Astrocyte of the cerebellum (primary cell): ENCODE measurements at regions not wholly inside any gene's neighbourhood (a gene's known extent, or its start where the extent isn't known, plus 50 kb on each side); places are given as distances from the start of the nearest gene placed in this dataset.
"Not testable (repeated sequence)": the region's sequence is repeated elsewhere in the genome, so short reads cannot be mapped to it uniquely, and the experiment has no call there.

Experiments used
- DNase-seq: peaks from one replicate; pipeline ENCODE4 v3.0.0-alpha.2; 2011; ENCODE audit warnings: low read depth
- H3K4me3 ChIP-seq: 2 replicates; pipeline ENCODE4 v1.5.1; 2011; ENCODE audit warnings: mild to moderate bottlenecking, low read depth, low read length, moderate library complexity
- CTCF ChIP-seq: IDR thresholded peaks from 2 replicates; pipeline ENCODE4 v1.5.1; 2012; ENCODE audit warnings: low read length, low read depth, moderate library complexity, mild to moderate bottlenecking; ENCODE audit errors: missing control alignments
- in situ Hi-C: cut with HindIII; loops from 2 replicates; pipeline ENCODE4 v1.10.0; 2017; ENCODE audit warnings: low sequenced_read_pairs

GRCh38 chr7:53470336-53470970 is 435.0 kb downstream of the POM121L12 start:
- TF ChIP-seq CTCF: no peak
- H3K4me3 ChIP-seq: no peak overlapping the region
- in situ Hi-C loops: no loop called here
- no peak for DNase-seq

GRCh38 chr7:53473371-53473770 is 437.9 kb downstream of the POM121L12 start:
- in situ Hi-C loops: no loop called here
- no peak for TF ChIP-seq CTCF
- peak; percentile 5 for DNase-seq
- no peak overlapping the region for H3K4me3 ChIP-seq

GRCh38 chr7:53475776-53476175 is 440.3 kb downstream of the POM121L12 start:
- DNase-seq: no peak
- H3K4me3 ChIP-seq: no peak overlapping the region
- in situ Hi-C loops: no loop called here
- no peak for TF ChIP-seq CTCF

- TF ChIP-seq CTCF: no peak
- in situ Hi-C loops: no loop called here
- DNase-seq: no peak
- H3K4me3 ChIP-seq: no peak overlapping the region
These were observed 441.1 kb downstream of the POM121L12 start for GRCh38 chr7:53476566-53476965.

GRCh38 chr7:53485354-53485753 is 449.9 kb downstream of the POM121L12 start:
- no peak for TF ChIP-seq CTCF
- H3K4me3 ChIP-seq: no peak overlapping the region
- DNase-seq: no peak
- in situ Hi-C loops: no loop called here

GRCh38 chr7:53491051-53491450 is 455.6 kb downstream of the POM121L12 start:
- no peak for DNase-seq
- no peak overlapping the region for H3K4me3 ChIP-seq
- in situ Hi-C loops: no loop called here
- no peak for TF ChIP-seq CTCF

GRCh38 chr7:53495181-53495580 is 459.7 kb downstream of the POM121L12 start:
- in situ Hi-C loops, H3K4me3 ChIP-seq, DNase-seq: not testable (repeated sequence)
